OCI-LY1 (cell line): ENCODE measurements at regions not wholly inside any gene's neighbourhood (a gene's known extent, or its start where the extent isn't known, plus 50 kb on each side); places are given as distances from the start of the nearest gene placed in this dataset.

Experiments used
- H2AFZ ChIP-seq: fragments of 200-600 bp; sonication (generic), shearing (Covaris generic); 2 replicates; pipeline ENCODE4 v1.6.0; 2014; ENCODE audit warnings: antibody characterized with exemption, mild to moderate bottlenecking, low read length
- H3F3A ChIP-seq: fragments of 200-600 bp; sonication (generic), shearing (Covaris generic); 2 replicates; pipeline ENCODE4 v1.6.0; 2014; ENCODE audit warnings: mild to moderate bottlenecking, antibody characterized with exemption, low read length, moderate library complexity; ENCODE audit not compliant: insufficient read depth
- H3K27ac ChIP-seq: fragments of 200-600 bp; sonication (generic); 2 replicates; pipeline ENCODE4 v1.5.1; 2014; ENCODE audit warnings: low read length, mixed run types, mild to moderate bottlenecking, low read depth; ENCODE audit not compliant: poor library complexity, severe bottlenecking
- H3K27me3 ChIP-seq: fragments of 200-600 bp; sonication (generic); 2 replicates; pipeline ENCODE4 v1.6.0; 2014; ENCODE audit warnings: antibody characterized with exemption, mild to moderate bottlenecking, low read length, moderate library complexity; ENCODE audit not compliant: insufficient read depth
- H3K36me3 ChIP-seq: fragments of 200-600 bp; sonication (generic); 2 replicates; pipeline ENCODE4 v1.6.1; 2014; ENCODE audit warnings: mild to moderate bottlenecking, antibody characterized with exemption, low read length, moderate library complexity, mixed read lengths; ENCODE audit not compliant: insufficient read depth
- H3K4me1 ChIP-seq: fragments of 200-600 bp; sonication (generic); 2 replicates; pipeline ENCODE4 v1.5.1; 2014; ENCODE audit warnings: mild to moderate bottlenecking, low read length, moderate library complexity; ENCODE audit not compliant: insufficient read depth, severe bottlenecking
- H3K4me2 ChIP-seq: fragments of 200-600 bp; sonication (generic), shearing (Covaris generic); 2 replicates; pipeline ENCODE4 v1.6.1; 2014; ENCODE audit warnings: low read length
- H3K4me3 ChIP-seq: fragments of 200-600 bp; sonication (generic); 2 replicates; pipeline ENCODE4 v1.5.1; 2014; ENCODE audit warnings: low read length, low read depth, mild to moderate bottlenecking, mixed read lengths; ENCODE audit not compliant: poor library complexity, severe bottlenecking
- H3K79me2 ChIP-seq: fragments of 200-600 bp; shearing (Covaris generic); 2 replicates; pipeline ENCODE4 v1.6.1; 2016; ENCODE audit warnings: mixed run types, low read length, mixed read lengths; ENCODE audit not compliant: insufficient read depth
- H3K9ac ChIP-seq: fragments of 200-600 bp; sonication (generic), shearing (Covaris generic); 2 replicates; pipeline ENCODE4 v1.6.1; 2014; ENCODE audit warnings: mild to moderate bottlenecking, low read length, mixed read lengths
- H3K9me2 ChIP-seq: fragments of 200-600 bp; sonication (generic), shearing (Covaris generic); 2 replicates; pipeline ENCODE4 v1.6.1; 2014; ENCODE audit warnings: low read depth, mild to moderate bottlenecking, low read length, mixed read lengths
- H3K9me3 ChIP-seq: fragments of 200-600 bp; shearing (Covaris generic); 2 replicates; pipeline ENCODE4 v1.6.1; 2014; ENCODE audit warnings: low read length, mixed read lengths
- H4K20me1 ChIP-seq: fragments of 200-600 bp; sonication (generic), shearing (Covaris generic); 2 replicates; pipeline ENCODE4 v1.6.0; 2016; ENCODE audit warnings: mild to moderate bottlenecking, low read length; ENCODE audit not compliant: insufficient read depth
- EZH2 ChIP-seq: fragments of 200-600 bp; sonication (generic), shearing (Covaris generic); IDR thresholded peaks from 2 replicates; pipeline ENCODE4 v1.8.0; 2017; ENCODE audit warnings: borderline replicate concordance, mixed run types, mild to moderate bottlenecking, antibody characterized with exemption, low read length, moderate library complexity, mixed read lengths
- TF ChIP-seq, protein P1 (sequence below): fragments of 200-600 bp; sonication (generic), shearing (Covaris generic); IDR thresholded peaks from 2 replicates; pipeline ENCODE4 v1.5.1; 2017; ENCODE audit warnings: mild to moderate bottlenecking, antibody characterized with exemption, low read length, moderate library complexity, mixed read lengths

DNA sequence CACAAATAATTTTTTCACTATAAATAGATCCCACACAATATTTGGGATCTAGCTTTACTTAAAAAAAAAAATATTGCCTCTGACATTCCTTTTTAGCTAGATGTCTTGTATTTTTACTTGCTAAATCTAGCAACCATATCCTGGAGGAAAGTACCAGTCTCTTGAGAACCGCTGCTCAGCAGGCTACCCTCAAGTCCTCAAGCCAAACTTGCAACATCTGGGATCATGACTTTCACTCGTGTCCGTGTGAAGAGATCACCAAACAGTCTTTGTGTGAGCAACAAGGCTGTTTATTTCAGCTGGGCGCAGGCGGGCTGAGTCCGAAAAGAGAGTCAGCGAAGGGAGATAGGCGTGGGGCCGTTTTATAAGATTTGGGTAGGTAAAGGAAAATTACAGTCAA lies 180.3 kb upstream of the FER start:
- no peaks in the 10 kb centered on the region for H3K4me1 ChIP-seq
- H3K79me2 ChIP-seq, result no peaks in the 10 kb centered on the region
- H3K27ac ChIP-seq, result no peak overlapping the region
- no peak overlapping the region for H3K4me2 ChIP-seq
- H3K36me3 ChIP-seq, result no peaks in the 10 kb centered on the region
- H3K9me3 ChIP-seq, result no peaks in the 10 kb centered on the region
- no peak overlapping the region for H2AFZ ChIP-seq
- no peaks in the 10 kb centered on the region for H3K9me2 ChIP-seq
- no peak overlapping the region for H3K4me3 ChIP-seq
- no peak overlapping the region for H3K9ac ChIP-seq
- no peaks in the 10 kb centered on the region for H3K27me3 ChIP-seq
- no peaks in the 10 kb centered on the region for H4K20me1 ChIP-seq
- no peaks in the 10 kb centered on the region for H3F3A ChIP-seq
- TF ChIP-seq EZH2, result no peak
- TF ChIP-seq, protein P1, sequence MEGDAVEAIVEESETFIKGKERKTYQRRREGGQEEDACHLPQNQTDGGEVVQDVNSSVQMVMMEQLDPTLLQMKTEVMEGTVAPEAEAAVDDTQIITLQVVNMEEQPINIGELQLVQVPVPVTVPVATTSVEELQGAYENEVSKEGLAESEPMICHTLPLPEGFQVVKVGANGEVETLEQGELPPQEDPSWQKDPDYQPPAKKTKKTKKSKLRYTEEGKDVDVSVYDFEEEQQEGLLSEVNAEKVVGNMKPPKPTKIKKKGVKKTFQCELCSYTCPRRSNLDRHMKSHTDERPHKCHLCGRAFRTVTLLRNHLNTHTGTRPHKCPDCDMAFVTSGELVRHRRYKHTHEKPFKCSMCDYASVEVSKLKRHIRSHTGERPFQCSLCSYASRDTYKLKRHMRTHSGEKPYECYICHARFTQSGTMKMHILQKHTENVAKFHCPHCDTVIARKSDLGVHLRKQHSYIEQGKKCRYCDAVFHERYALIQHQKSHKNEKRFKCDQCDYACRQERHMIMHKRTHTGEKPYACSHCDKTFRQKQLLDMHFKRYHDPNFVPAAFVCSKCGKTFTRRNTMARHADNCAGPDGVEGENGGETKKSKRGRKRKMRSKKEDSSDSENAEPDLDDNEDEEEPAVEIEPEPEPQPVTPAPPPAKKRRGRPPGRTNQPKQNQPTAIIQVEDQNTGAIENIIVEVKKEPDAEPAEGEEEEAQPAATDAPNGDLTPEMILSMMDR, result no peak

DNA sequence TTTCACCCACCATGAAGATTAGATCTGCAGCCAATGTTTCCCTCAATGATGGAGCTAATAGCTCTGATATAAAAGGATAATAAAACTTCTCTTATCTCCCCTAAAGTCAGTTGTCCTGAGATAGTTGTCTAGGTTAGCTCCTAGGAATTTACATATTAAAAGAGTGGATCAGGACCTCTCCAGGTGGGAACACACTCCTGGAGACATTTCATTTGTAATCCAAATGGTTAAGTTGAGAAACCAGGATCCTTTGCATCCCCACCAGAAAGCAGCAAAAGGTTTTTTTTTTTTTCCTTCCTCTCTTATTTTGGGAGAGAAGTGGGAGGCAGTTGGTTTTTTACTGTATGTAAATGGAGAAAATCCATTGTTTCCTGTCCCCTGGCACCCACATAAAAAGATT lies 182.5 kb upstream of the FBXL17 start:
- H4K20me1 ChIP-seq, result no peaks in the 10 kb centered on the region
- H3K9me2 ChIP-seq, result no peaks in the 10 kb centered on the region
- no peaks in the 10 kb centered on the region for H3K27me3 ChIP-seq
- H3K4me3 ChIP-seq, result no peak overlapping the region
- no peaks in the 10 kb centered on the region for H3K79me2 ChIP-seq
- H3K9ac ChIP-seq, result no peak overlapping the region
- no peaks in the 10 kb centered on the region for H3K9me3 ChIP-seq
- no peaks in the 10 kb centered on the region; the same call in 1 of the 2 replicates for H3K36me3 ChIP-seq
- TF ChIP-seq, protein P1, result no peak
- TF ChIP-seq EZH2, result no peak
- no peaks in the 10 kb centered on the region for H3F3A ChIP-seq
- no peak overlapping the region for H3K4me2 ChIP-seq
- H3K27ac ChIP-seq, result no peak overlapping the region
- no peaks in the 10 kb centered on the region for H3K4me1 ChIP-seq
- H2AFZ ChIP-seq, result no peak overlapping the region

DNA sequence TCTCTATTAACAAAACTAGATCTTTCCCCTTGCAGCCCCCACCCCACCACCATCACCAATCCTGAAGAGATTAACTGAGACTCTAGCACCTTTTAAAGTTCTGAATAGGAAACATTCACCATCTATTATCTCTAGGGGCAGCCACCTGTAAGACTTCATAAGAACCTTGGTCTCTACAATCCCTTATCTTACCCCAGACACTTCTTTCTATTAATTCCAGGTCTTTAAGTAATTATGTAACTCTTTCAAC lies 180.2 kb upstream of the FBXL17 start:
- Histone ChIP-seq H3K4me2 (no peak overlapping the region), H3K79me2 (no peaks in the 10 kb centered on the region), H2AFZ (no peak overlapping the region), H3K27ac (no peak overlapping the region), H3F3A (no peaks in the 10 kb centered on the region), H3K27me3 (no peaks in the 10 kb centered on the region), H3K9me2 (no peaks in the 10 kb centered on the region), H3K36me3 (no peaks in the 10 kb centered on the region; the same call in 1 of the 2 replicates), H3K4me3 (no peak overlapping the region), H4K20me1 (no peaks in the 10 kb centered on the region), H3K9me3 (no peaks in the 10 kb centered on the region), H3K9ac (no peak overlapping the region), H3K4me1 (no peaks in the 10 kb centered on the region)
- TF ChIP-seq EZH2, result no peak
- TF ChIP-seq, protein P1, result no peak
